ENCODE measurements at regions not wholly inside any gene's neighbourhood (a gene's known extent, or its start where the extent isn't known, plus 50 kb on each side); places are given as distances from the start of the nearest gene placed in this dataset.

DNA sequence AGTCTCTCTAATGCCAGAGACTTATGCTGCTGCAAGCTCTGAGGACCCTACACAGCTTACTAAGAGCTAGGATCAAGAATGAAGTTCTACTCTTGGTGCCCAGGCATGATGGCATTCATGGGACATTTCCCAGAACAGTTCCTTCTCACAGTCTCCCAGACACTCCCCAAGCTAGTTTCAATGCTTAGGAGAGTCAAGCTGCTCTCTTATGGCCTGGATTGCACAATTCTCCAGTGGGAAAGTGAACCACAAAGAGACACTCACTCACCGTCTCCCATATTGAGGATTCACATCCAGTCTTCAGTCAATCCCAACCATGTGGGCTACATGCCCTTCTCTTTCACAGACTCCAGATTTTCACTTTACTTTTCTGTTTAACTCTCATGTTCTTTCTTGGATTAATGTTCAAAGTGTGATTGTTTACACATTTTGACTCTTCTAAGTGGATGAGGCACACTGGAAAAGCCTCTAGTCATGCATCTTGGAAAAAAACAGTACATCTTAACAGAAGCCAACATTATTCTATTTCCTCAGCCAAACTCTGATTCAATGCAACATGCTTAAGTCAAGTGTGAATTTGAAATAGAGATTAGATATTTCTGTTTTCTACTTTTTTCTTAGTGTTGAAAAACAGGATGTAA lies 447.8 kb upstream of the BTBD3 start:
- no peak for TF ChIP-seq CTCF (conservative IDR thresholded peaks at IDR 0.05; ENCODE audit: low read length)
- no peak for TF ChIP-seq EZH2phosphoT487 (IDR thresholded peaks at IDR 0.05; ENCODE audit: borderline replicate concordance)
